GM23338 (cell line): ENCODE measurements at regions not wholly inside any gene's neighbourhood (a gene's known extent, or its start where the extent isn't known, plus 50 kb on each side); places are given as distances from the start of the nearest gene placed in this dataset.

ENCODE experiments used
- ATAC-seq: fragments of 200-7000 bp; cut with Tn5 transposase; 3 replicates; pipeline ENCODE4 v1.9.1; 2020
- DNase-seq: peaks from one replicate; pipeline ENCODE4 v3.0.0-alpha.2; 2015; ENCODE audit warnings: low spot score
- H2AFZ ChIP-seq: fragments of 200-600 bp; sonication (generic); 2 replicates; pipeline ENCODE4 v1.8.0; 2016; ENCODE audit warnings: antibody characterized with exemption, mild to moderate bottlenecking, moderate library complexity
- H3F3A ChIP-seq: fragments of 200-600 bp; sonication (generic); replicated peaks from 2 replicates; pipeline ENCODE4 v1.8.0; 2017; ENCODE audit warnings: antibody characterized with exemption, mixed run types, low read depth
- H3K27ac ChIP-seq: fragments of 200-600 bp; sonication (generic); 2 replicates; pipeline ENCODE4 v1.6.1; 2016; ENCODE audit warnings: low read depth
- H3K27me3 ChIP-seq: fragments of 200-600 bp; sonication (generic); 2 replicates; pipeline ENCODE4 v1.8.0; 2016; ENCODE audit warnings: mild to moderate bottlenecking, mixed run types, moderate library complexity; ENCODE audit not compliant: insufficient read depth
- H3K36me3 ChIP-seq: fragments of 200-600 bp; sonication (generic); 2 replicates; pipeline ENCODE4 v1.8.0; 2016; ENCODE audit warnings: mild to moderate bottlenecking; ENCODE audit not compliant: insufficient read depth
- H3K4me1 ChIP-seq: fragments of 200-600 bp; sonication (generic); 2 replicates; pipeline ENCODE4 v1.8.0; 2016; ENCODE audit warnings: mild to moderate bottlenecking, moderate library complexity; ENCODE audit not compliant: insufficient read depth
- H3K4me2 ChIP-seq: fragments of 200-600 bp; sonication (generic); 2 replicates; pipeline ENCODE4 v1.7.1; 2017; ENCODE audit warnings: mixed run types
- H3K4me3 ChIP-seq: fragments of 200-600 bp; sonication (generic); 2 replicates; pipeline ENCODE4 v1.6.1; 2016; ENCODE audit warnings: mixed run types
- H3K79me2 ChIP-seq: fragments of 200-600 bp; sonication (generic); replicated peaks from 2 replicates; pipeline ENCODE4 v1.8.0; 2017; ENCODE audit warnings: mild to moderate bottlenecking; ENCODE audit not compliant: insufficient read depth
- H3K9me2 ChIP-seq: fragments of 200-600 bp; sonication (generic); 2 replicates; pipeline ENCODE4 v1.8.0; 2017; ENCODE audit not compliant: insufficient read depth
- H4K20me1 ChIP-seq: fragments of 200-600 bp; sonication (generic); replicated peaks from 2 replicates; pipeline ENCODE4 v1.8.0; 2017; ENCODE audit warnings: mild to moderate bottlenecking; ENCODE audit not compliant: insufficient read depth
- H3K27ac Mint-ChIP-seq: 2 replicates; pipeline ENCODE4 v1.8.0; 2020; ENCODE audit warnings: inconsistent platforms, mild to moderate bottlenecking, moderate library complexity, mixed read lengths
- H3K27me3 Mint-ChIP-seq: 3 replicates; pipeline ENCODE4 v1.8.0; 2022; ENCODE audit warnings: low read depth, mild to moderate bottlenecking, moderate library complexity, mixed read lengths, inconsistent platforms; ENCODE audit not compliant: insufficient read depth, poor library complexity
- H3K36me3 Mint-ChIP-seq: 3 replicates; pipeline ENCODE4 v1.8.0; 2021; ENCODE audit warnings: low read depth, mild to moderate bottlenecking, inconsistent platforms, moderate library complexity, mixed read lengths
- H3K4me1 Mint-ChIP-seq: 3 replicates; pipeline ENCODE4 v1.8.0; 2020; ENCODE audit warnings: mild to moderate bottlenecking, inconsistent platforms, mixed read lengths
- H3K4me3 Mint-ChIP-seq: 3 replicates; pipeline ENCODE4 v1.8.0; 2021; ENCODE audit warnings: moderate library complexity, mild to moderate bottlenecking, inconsistent platforms, mixed read lengths
- H3K9me3 Mint-ChIP-seq: 3 replicates; pipeline ENCODE4 v1.8.0; 2020; ENCODE audit warnings: moderate library complexity, mild to moderate bottlenecking, inconsistent platforms, mixed read lengths
- CREB1 ChIP-seq: fragments of 250-450 bp; sonication (Bioruptor Pico); IDR thresholded peaks from 2 replicates; pipeline ENCODE4 v1.5.0; 2020; ENCODE audit warnings: low read depth, mild to moderate bottlenecking, moderate library complexity
- CTCF ChIP-seq, 2 experiments: fragments of 200-600 bp in 1 of 2; sonication (generic) in 1 of 2; conservative IDR thresholded peaks; 2 replicates each; pipeline versions ENCODE4 v1.5.1 to v1.6.1; 2016 to 2017; ENCODE audit warnings: antibody characterized with exemption in 2 of 2, low read depth in 2 of 2, mild to moderate bottlenecking in 2 of 2, moderate library complexity in 1 of 2
- EZH2 ChIP-seq: fragments of 200-600 bp; sonication (generic); IDR thresholded peaks from one replicate; pipeline ENCODE4 v1.8.0; 2017; ENCODE audit warnings: antibody characterized with exemption, mild to moderate bottlenecking, low read depth; ENCODE audit not compliant: unreplicated experiment
- JUNB ChIP-seq: IDR thresholded peaks from one replicate; pipeline ENCODE4 v1.6.1; 2016; ENCODE audit warnings: antibody characterized with exemption; ENCODE audit not compliant: unreplicated experiment
- NANOG ChIP-seq: IDR thresholded peaks from 2 replicates; pipeline ENCODE4 v1.6.1; 2016; ENCODE audit warnings: antibody characterized with exemption, borderline replicate concordance
- POLR2AphosphoS5 ChIP-seq: IDR thresholded peaks from 2 replicates; pipeline ENCODE4 v1.6.1; 2016; ENCODE audit warnings: antibody characterized with exemption, low read depth
- STAT1 ChIP-seq: IDR thresholded peaks from one replicate; pipeline ENCODE4 v1.6.1; 2016; ENCODE audit warnings: antibody characterized with exemption; ENCODE audit not compliant: unreplicated experiment
- ZNF114 ChIP-seq: fragments of 250-450 bp; sonication (Bioruptor Pico); IDR thresholded peaks from 2 replicates; pipeline ENCODE4 v1.5.0; 2020; ENCODE audit warnings: mild to moderate bottlenecking, moderate library complexity
- ZNF462 ChIP-seq: fragments of 250-450 bp; sonication (Bioruptor Pico); IDR thresholded peaks from 2 replicates; pipeline ENCODE4 v1.5.0; 2020; ENCODE audit warnings: mild to moderate bottlenecking, moderate library complexity
- TF ChIP-seq, protein P1 (sequence below): IDR thresholded peaks from one replicate; pipeline ENCODE4 v1.6.1; 2018; ENCODE audit warnings: antibody characterized with exemption; ENCODE audit not compliant: unreplicated experiment

- no peak overlapping the region for H3K4me2 ChIP-seq
- Mint-ChIP-seq H3K36me3 (peaks cover 22% of the 10 kb centered on the region), H3K27me3 (peaks cover 5% of the 10 kb centered on the region), H3K9me3 (peaks cover 27% of the 10 kb centered on the region), H3K4me3 (no peak overlapping the region), H3K27ac (no peak overlapping the region), H3K4me1 (no peaks in the 10 kb centered on the region)
- H3K36me3 ChIP-seq = peaks cover 6% of the 10 kb centered on the region; the same call in 1 of the 2 replicates
- ATAC-seq (no peak), DNase-seq (no peak)
- no peaks in the 10 kb centered on the region for H3K27me3 ChIP-seq
- no peaks in the 10 kb centered on the region for H3K4me1 ChIP-seq
- H4K20me1 ChIP-seq = no peaks in the 10 kb centered on the region
- H3K79me2 ChIP-seq = no peaks in the 10 kb centered on the region
- TF ChIP-seq ZNF462 (no peak), CTCF (conservative IDR thresholded peaks at IDR 0.05; ENCODE audit: low read depth in 2 of 2) (no peak), JUNB (no peak), NANOG (no peak), EZH2 (no peak), ZNF114 (CRISPR knock-in tag) (no peak), CREB1 (no peak), POLR2AphosphoS5 (no peak), STAT1 (no peak)
- TF ChIP-seq, protein P1, sequence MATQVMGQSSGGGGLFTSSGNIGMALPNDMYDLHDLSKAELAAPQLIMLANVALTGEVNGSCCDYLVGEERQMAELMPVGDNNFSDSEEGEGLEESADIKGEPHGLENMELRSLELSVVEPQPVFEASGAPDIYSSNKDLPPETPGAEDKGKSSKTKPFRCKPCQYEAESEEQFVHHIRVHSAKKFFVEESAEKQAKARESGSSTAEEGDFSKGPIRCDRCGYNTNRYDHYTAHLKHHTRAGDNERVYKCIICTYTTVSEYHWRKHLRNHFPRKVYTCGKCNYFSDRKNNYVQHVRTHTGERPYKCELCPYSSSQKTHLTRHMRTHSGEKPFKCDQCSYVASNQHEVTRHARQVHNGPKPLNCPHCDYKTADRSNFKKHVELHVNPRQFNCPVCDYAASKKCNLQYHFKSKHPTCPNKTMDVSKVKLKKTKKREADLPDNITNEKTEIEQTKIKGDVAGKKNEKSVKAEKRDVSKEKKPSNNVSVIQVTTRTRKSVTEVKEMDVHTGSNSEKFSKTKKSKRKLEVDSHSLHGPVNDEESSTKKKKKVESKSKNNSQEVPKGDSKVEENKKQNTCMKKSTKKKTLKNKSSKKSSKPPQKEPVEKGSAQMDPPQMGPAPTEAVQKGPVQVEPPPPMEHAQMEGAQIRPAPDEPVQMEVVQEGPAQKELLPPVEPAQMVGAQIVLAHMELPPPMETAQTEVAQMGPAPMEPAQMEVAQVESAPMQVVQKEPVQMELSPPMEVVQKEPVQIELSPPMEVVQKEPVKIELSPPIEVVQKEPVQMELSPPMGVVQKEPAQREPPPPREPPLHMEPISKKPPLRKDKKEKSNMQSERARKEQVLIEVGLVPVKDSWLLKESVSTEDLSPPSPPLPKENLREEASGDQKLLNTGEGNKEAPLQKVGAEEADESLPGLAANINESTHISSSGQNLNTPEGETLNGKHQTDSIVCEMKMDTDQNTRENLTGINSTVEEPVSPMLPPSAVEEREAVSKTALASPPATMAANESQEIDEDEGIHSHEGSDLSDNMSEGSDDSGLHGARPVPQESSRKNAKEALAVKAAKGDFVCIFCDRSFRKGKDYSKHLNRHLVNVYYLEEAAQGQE = no peak
- H2AFZ ChIP-seq = no peak overlapping the region
- no peak overlapping the region for H3K27ac ChIP-seq
- H3K9me2 ChIP-seq = 0 out of 2 replicates have a peak, but pooled peaks cover 3% of the 10 kb centered on the region
- H3F3A ChIP-seq = no peaks in the 10 kb centered on the region
- H3K4me3 ChIP-seq = no peak overlapping the region
Measured at GRCh38 chr13:50732712-50733111, 110.8 kb downstream of the DLEU7 start.
